DLD1 (cell line): ENCODE measurements at regions not wholly inside any gene's neighbourhood (a gene's known extent, or its start where the extent isn't known, plus 50 kb on each side); places are given as distances from the start of the nearest gene placed in this dataset.

Experiments
- in situ Hi-C: cut with HindIII; loops from 2 replicates; pipeline ENCODE4 v1.10.0; 2017; ENCODE audit warnings: low sequenced_read_pairs

GRCh38 chr16:62977876-62978275 is 941.6 kb upstream of the CDH8 start:
- in situ Hi-C loops, result no loop called here

DNA sequence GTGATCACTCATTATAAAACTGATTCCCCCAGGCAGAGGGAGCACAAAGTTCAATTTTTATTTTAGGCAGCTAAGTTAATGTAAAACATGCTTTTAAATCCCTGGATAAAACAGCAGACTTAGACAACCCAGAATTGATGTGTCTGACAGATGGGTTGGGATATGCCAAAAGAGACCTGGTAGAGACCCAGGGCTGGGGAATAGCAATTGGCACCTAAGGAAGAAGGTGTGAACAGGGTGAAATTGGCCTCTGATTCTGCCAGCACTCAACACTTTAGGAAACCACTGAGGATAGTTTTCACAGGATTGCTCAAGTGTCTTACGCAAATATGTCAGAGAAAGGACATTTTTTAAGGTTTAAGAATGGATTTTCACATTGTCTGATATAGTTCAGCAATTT is 938.2 kb upstream of the CDH8 start:
- in situ Hi-C loops, result no loop called here

- in situ Hi-C loops, result no loop called here
These were observed 934.6 kb upstream of the CDH8 start for GRCh38 chr16:62970851-62971250.

GRCh38 chr16:62969711-62970318 is 933.6 kb upstream of the CDH8 start:
- in situ Hi-C loops, result no loop called here

DNA sequence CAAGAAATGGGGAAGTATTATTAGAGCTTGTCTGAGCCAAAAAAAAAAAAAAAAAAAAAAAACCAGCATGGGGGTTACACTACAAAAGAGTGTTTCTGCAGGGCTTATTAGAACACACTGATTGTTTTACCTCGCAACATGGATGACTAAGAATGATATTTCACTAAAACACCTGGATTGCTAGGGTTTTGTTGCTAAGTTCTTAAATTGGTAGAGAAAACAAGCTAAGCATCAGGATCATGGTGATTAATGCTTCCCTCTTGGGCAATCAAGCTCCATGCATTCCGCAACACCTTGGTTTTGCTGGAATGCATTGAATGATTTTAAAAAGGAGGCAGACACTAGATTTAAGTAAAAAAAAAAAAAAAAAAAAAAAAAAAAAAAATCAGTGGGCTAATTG is 931.4 kb upstream of the CDH8 start:
- in situ Hi-C loops, result no loop called here

GRCh38 chr16:62967163-62967562 is 930.9 kb upstream of the CDH8 start:
- in situ Hi-C loops, result no loop called here

- in situ Hi-C loops, result no loop called here
These were observed 930.4 kb upstream of the CDH8 start for GRCh38 chr16:62966626-62967025.

DNA sequence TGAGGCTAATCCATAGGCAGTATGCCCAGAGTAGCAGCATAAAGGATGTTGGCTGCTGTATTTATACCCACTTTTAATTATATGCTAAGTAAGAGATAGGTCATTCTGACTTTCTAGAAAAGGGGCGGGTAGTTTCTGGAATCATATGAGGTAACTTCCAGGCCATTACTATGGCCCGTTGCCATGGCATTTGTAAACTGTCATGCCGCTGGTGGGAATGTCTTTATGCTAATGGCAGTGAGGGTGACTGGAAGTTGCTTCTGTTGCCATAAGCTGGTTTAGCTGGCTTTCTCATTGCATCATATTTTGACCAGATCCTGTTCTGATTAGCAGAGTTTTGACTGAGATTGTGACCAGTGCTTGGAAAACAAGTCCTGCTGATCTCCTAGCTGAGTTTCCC is 929.6 kb upstream of the CDH8 start:
- in situ Hi-C loops, result no loop called here

GRCh38 chr16:62963846-62964245 is 927.6 kb upstream of the CDH8 start:
- in situ Hi-C loops, result no loop called here

- in situ Hi-C loops, result no loop called here
These were observed 918.8 kb upstream of the CDH8 start for GRCh38 chr16:62955033-62955349.

DNA sequence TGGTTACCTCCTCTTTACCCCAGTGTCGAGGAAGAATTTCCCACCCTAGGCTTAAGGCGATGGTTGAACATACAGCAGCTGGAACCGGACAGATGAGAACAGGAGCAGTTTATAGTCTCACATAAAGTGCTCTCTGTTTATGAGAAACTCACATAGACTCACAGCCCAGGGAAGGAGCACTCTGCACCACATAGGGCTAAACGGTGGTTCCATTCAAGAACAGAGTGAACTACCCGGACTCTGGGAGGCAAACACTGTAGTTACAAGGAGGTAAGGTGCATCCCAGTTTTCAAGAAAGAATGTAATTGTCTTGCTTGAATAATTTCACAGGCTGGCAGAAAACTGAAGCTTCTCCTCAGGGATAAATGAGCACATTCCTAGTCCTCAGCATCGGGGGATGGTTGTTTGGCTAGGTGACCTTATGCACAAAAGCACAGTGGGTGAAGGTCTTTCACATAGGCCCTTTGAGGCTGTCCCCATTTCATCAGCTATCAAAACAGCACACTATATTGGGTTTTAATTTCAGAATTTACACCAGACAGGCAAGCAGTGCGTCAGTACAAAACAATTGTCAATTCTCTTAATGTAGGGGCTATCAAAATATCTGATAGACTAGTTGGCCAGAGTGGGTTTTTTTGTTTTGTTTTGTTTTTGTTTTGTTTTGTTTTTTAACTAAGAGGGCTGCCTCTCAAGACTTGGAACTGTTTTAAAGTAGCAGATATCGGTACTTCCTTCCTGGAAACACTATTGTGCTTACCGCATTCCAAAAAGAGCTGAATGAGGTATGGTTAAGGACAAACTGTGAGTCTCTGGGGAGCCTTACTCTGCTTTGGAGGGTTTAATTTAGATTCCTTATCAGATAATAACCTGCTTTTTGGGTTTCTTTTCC is 918.1 kb upstream of the CDH8 start:
- in situ Hi-C loops, result no loop called here

GRCh38 chr16:62950351-62950750 is 914.1 kb upstream of the CDH8 start:
- in situ Hi-C loops, result no loop called here

DNA sequence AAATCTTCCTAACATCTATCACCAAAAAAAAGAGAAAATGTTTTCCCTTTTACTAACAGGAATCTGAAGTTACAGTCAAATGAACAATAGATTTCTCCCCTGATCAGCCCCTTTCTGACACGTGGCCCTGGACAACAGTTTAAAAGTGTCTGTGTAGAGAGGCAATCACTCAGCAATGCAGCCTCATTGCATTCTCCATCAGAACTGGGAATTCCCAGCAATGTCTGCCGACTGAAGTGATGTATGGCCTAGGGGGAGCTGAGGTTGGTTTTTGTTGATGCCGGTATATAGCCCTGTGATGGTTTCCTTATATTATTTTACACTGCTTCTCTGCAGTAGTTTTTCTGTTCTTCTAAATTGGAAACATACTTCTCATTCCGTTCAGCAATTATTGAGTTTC is 904.3 kb upstream of the CDH8 start:
- in situ Hi-C loops, result no loop called here

- in situ Hi-C loops, result no loop called here
These were observed 903.4 kb upstream of the CDH8 start for GRCh38 chr16:62939687-62940086.

GRCh38 chr16:62933929-62934328 is 897.7 kb upstream of the CDH8 start:
- in situ Hi-C loops, result no loop called here

- in situ Hi-C loops, result no loop called here
These were observed 893.4 kb upstream of the CDH8 start for GRCh38 chr16:62929593-62929992.

GRCh38 chr16:62927122-62927521 is 890.9 kb upstream of the CDH8 start:
- in situ Hi-C loops, result no loop called here

- in situ Hi-C loops, result no loop called here
These were observed 890.0 kb upstream of the CDH8 start for GRCh38 chr16:62926121-62926801.

DNA sequence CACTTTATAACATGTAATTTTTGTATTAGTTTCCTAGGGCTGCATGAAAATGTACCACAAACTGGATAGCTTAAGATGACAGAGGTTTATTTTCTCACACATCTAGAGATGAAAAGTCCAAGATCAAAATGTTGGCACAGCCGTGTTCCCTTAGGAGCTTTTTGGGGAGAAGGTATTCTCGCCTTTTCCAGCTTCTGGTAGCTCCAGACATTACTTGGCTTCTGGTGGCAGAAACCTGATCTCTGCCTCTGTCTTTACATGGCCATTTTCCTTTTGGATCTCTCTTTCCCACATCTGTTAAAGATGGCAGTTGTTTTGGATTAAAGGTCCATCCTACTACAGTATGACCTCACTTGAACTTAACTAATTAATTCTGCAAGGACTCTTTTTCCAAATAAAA is 885.7 kb upstream of the CDH8 start:
- in situ Hi-C loops, result no loop called here

GRCh38 chr16:62913924-62914323 is 877.7 kb upstream of the CDH8 start:
- in situ Hi-C loops, result no loop called here

GRCh38 chr16:62913333-62913732 is 877.1 kb upstream of the CDH8 start:
- in situ Hi-C loops, result no loop called here

- in situ Hi-C loops, result no loop called here
These were observed 873.4 kb upstream of the CDH8 start for GRCh38 chr16:62909597-62909996.
